ENCODE measurements at regions not wholly inside any gene's neighbourhood (a gene's known extent, or its start where the extent isn't known, plus 50 kb on each side); places are given as distances from the start of the nearest gene placed in this dataset.

DNA sequence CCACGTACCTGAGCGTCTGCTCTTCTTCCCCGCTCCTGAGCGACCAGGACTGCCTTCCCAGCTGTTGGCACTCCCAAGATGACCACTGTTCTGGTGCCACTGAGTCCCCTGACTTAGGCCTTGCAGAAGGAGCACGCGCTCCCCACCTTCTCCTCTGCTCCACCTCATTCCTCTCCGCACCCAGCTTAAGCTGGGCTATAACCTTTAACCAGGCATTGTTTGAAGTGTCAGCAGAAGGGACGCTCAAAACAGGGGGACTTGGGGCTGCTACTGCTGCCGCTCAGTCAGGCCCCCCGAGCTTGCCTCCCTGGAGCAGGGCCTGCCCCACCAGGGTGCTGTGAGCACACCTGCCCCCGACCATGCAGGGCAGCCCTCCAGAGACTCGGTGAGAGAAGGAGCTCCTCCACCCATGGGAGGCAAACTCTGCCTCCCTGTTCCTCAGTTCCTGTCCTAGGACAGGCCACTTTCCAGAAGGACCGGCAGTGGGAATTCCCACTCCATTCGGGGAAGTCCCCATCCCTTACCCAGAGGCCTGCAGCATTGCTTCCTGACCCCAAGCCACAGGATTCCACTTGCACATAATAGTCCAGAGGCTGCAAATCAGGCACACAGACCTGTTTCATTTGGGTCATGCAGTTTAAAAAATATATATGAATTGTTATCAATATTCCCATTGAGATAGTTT lies 99.7 kb upstream of the ENPP6 start:
- no peaks in the 10 kb centered on the region for H3K27me3 Mint-ChIP-seq
- H3K9me3 Mint-ChIP-seq: no peaks in the 10 kb centered on the region
- ChIA-PET CTCF (interaction anchor here (1.2 to 5.1 kb wide), 4 partner anchors 8 to 18 kb away, joined by 4 to 29 read pairs (median 7); no protein-coding TSS in a partner anchor), POLR2A (no interaction called here)
- H3K36me3 Mint-ChIP-seq (ENCODE audit: low read depth): no peaks in the 10 kb centered on the region
- H3K4me3 Mint-ChIP-seq: no peak overlapping the region
- no peak overlapping the region for H3K27ac Mint-ChIP-seq
- H3K4me1 Mint-ChIP-seq: peaks cover 45% of the 10 kb centered on the region
- DNase-seq: no peak

DNA sequence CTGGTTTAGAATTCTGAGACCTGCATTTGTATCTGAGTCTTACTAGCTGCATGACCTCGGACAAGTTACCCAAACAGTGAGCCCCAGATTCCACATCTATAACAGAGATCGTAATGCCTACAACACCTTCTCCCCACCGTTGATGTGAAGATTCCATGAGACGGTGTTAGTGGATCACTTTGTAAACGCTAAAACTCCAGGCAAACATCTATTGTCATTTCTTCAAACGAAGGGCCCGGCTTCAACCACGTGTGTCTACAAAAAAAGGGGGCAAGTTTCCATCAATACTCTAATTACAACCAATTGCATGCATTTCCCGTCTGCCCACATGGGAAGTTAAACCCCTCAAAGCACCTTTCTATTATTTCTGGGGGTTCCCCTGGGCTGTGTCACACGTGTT lies 99.1 kb upstream of the ENPP6 start:
- Mint-ChIP-seq H3K4me3 (no peak overlapping the region), H3K9me3 (no peaks in the 10 kb centered on the region), H3K36me3 (ENCODE audit: low read depth) (no peaks in the 10 kb centered on the region), H3K4me1 (peaks cover 50% of the 10 kb centered on the region), H3K27ac (no peak overlapping the region), H3K27me3 (no peaks in the 10 kb centered on the region)
- ChIA-PET CTCF (interaction anchor here (2.1 to 5.1 kb wide), 2 partner anchors 7 to 14 kb away, joined by 10 to 29 read pairs; no protein-coding TSS in a partner anchor), POLR2A (no interaction called here)
- DNase-seq: no peak

DNA sequence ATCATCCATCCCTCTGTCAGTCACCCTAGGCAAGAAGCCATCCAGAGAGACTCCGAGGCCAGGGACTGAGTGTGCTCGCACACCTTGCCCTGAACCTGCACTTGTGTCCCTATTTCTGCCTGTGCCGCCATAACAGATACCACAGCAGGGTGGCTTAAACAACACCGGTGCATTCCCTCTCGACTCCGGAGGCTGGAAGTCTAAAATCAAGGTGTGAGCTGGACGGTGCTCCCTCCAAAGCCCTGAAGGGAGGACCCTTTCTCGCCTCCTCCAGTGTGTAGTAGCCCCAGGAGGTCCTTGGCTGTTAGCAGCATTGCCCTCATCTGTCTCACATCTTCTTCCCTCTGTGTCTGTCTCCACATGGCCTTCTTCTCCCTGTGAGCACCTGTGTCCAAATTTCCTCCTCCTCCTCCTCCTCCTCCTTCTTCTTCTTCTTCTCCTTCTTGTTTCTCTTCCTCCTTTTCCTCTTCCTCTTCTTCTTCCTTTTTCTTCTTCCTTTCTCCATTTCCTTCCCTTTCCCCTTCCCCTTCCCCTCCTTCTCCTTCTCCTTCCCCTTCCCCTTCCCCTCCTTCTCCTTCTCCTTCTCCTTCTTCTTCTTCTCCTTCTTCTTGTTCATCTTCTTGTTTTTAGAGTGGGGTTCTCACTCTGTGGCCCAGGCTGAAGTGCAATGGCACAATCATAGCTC lies 98.1 kb upstream of the ENPP6 start:
- H3K36me3 Mint-ChIP-seq (ENCODE audit: low read depth): no peaks in the 10 kb centered on the region
- no peaks in the 10 kb centered on the region for H3K27me3 Mint-ChIP-seq
- H3K4me3 Mint-ChIP-seq: no peak overlapping the region
- no peaks in the 10 kb centered on the region for H3K9me3 Mint-ChIP-seq
- H3K27ac Mint-ChIP-seq: no peak overlapping the region
- POLR2A ChIA-PET: no interaction called here
- H3K4me1 Mint-ChIP-seq: peaks cover 60% of the 10 kb centered on the region
- CTCF ChIA-PET: interaction anchor here (0.8 to 1.0 kb wide), 2 partner anchors 9 to 125 kb away, joined by 3 to 4 read pairs; no protein-coding TSS in a partner anchor
- no peak for DNase-seq

DNA sequence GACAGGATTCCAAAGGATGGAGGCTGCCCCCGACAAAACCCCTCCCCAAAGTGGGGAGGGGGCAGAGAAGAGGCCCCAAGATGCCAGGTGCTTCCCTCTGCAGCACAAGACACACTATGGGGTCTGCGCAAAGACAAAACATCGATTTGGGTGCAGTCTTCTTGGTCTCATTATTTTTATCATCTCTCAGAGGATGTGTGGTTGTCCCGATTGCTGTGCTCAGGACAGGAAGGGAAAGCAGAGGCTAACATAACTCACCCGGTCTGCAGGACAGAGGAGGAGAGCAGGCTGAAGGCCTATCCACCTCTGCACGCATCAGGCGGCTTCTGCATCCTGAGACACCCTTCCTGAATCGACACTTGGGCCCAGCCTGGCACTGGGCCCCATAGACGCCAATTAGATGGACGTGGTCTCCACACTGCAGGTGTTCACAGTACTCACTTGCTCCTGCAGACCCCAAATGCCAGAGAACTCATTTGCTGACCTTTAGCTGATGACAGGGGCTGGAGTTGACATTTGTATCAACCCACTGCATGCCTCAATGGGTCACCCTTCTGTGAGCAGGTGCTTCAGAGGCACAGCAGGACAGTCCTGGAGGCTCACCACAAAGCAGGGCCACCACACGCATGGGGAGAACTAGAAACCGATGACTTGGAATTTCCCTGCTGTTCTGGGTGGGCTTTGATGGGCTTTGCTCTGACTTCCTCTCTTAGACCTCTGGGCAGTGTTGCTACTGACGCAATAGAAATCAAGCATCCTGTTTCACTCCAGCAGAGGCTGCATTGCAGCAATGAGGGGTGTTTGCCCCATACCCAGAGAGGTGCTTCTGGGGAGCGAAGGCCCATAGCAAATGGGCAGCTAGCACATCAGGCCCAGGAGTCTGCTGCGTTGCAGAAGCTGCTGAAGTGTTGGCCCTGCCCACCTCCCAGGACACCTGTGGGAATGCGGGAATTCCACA lies 96.3 kb upstream of the ENPP6 start:
- H3K36me3 Mint-ChIP-seq (ENCODE audit: low read depth): no peaks in the 10 kb centered on the region
- DNase-seq: no peak
- CTCF ChIA-PET: interaction anchor here (0.6 kb wide), 1 partner anchor 138 kb away, joined by 3 read pairs; no protein-coding TSS in a partner anchor
- H3K27ac Mint-ChIP-seq: peak overlapping the region; percentile 33
- peaks cover 65% of the 10 kb centered on the region for H3K4me1 Mint-ChIP-seq
- H3K4me3 Mint-ChIP-seq: no peak overlapping the region
- H3K27me3 Mint-ChIP-seq: no peaks in the 10 kb centered on the region
- POLR2A ChIA-PET: no interaction called here
- H3K9me3 Mint-ChIP-seq: no peaks in the 10 kb centered on the region

DNA sequence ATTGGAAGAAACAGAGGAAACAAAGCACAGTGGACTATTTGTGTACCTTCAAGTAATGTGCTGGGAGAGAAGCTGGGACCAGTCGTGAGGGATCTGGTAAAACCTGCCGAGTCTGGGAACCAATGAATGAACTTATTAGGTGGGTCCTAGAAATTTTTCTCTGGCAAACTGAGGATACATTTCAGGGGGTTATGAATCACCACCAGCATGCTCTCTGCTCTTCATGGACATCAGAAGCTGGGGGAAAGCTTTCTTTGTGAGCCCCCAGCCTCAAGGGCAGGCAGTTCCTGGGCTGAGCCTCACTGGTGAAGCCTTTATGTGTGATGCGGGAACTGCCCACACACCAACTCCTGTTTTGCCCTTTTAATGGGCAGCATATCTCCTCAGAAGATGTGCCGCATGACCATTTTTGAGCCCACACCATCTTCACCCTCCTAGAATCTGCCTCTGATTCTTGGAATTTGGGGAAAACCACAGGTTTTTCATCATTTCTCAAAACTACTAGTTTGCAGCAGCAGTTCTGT lies 95.4 kb upstream of the ENPP6 start:
- CTCF ChIA-PET: interaction anchor here (0.7 kb wide), 1 partner anchor 38 kb away, joined by 3 read pairs; no protein-coding TSS in a partner anchor
- no peak overlapping the region for H3K27ac Mint-ChIP-seq
- POLR2A ChIA-PET: no interaction called here

GRCh38 chr4:184312126-184312525 lies 94.5 kb upstream of the ENPP6 start:
- no peak overlapping the region for H3K27ac Mint-ChIP-seq
- no peak overlapping the region for H3K4me3 Mint-ChIP-seq
- H3K36me3 Mint-ChIP-seq (ENCODE audit: low read depth): no peaks in the 10 kb centered on the region
- H3K27me3 Mint-ChIP-seq: no peaks in the 10 kb centered on the region
- no peak for DNase-seq
- ChIA-PET CTCF (interaction anchor here (0.8 to 5.4 kb wide), 4 partner anchors 7 to 20 kb away, joined by 3 to 29 read pairs (median 4); no protein-coding TSS in a partner anchor), POLR2A (no interaction called here)
- H3K4me1 Mint-ChIP-seq: peaks cover 61% of the 10 kb centered on the region
- no peaks in the 10 kb centered on the region for H3K9me3 Mint-ChIP-seq

More for the DNA sequence above, 95.4 kb upstream of the ENPP6 start:
- H3K9me3 Mint-ChIP-seq: no peaks in the 10 kb centered on the region
- no peaks in the 10 kb centered on the region for H3K27me3 Mint-ChIP-seq
- no peak overlapping the region for H3K4me3 Mint-ChIP-seq
- peaks cover 61% of the 10 kb centered on the region for H3K4me1 Mint-ChIP-seq
- no peak for DNase-seq
- H3K36me3 Mint-ChIP-seq (ENCODE audit: low read depth): no peaks in the 10 kb centered on the region

- POLR2A ChIA-PET: no interaction called here
- Mint-ChIP-seq H3K4me1 (peaks cover 62% of the 10 kb centered on the region), H3K4me3 (no peak overlapping the region), H3K27me3 (no peaks in the 10 kb centered on the region), H3K9me3 (no peaks in the 10 kb centered on the region), H3K36me3 (ENCODE audit: low read depth) (no peaks in the 10 kb centered on the region), H3K27ac (peak overlapping the region; percentile 55)
- no peak for DNase-seq
- CTCF ChIA-PET: interaction anchor here (0.8 to 5.4 kb wide), 15 partner anchors 8 to 274 kb away, joined by 3 to 29 read pairs (median 3); no protein-coding TSS in a partner anchor
Measured at GRCh38 chr4:184310881-184311709, 93.4 kb upstream of the ENPP6 start.

- H3K27ac Mint-ChIP-seq: peak overlapping the region; percentile 69
- no peak overlapping the region for H3K4me3 Mint-ChIP-seq
- H3K4me1 Mint-ChIP-seq: peaks cover 62% of the 10 kb centered on the region
- peak; percentile 51 for DNase-seq
- H3K36me3 Mint-ChIP-seq (ENCODE audit: low read depth): no peaks in the 10 kb centered on the region
- H3K27me3 Mint-ChIP-seq: no peaks in the 10 kb centered on the region
- H3K9me3 Mint-ChIP-seq: no peaks in the 10 kb centered on the region
- POLR2A ChIA-PET: no interaction called here
- CTCF ChIA-PET: interaction anchor here (1.0 to 5.4 kb wide), 11 partner anchors 9 to 275 kb away, joined by 3 to 29 read pairs (median 4); no protein-coding TSS in a partner anchor
Measured at GRCh38 chr4:184310171-184310567, 92.5 kb upstream of the ENPP6 start.

DNA sequence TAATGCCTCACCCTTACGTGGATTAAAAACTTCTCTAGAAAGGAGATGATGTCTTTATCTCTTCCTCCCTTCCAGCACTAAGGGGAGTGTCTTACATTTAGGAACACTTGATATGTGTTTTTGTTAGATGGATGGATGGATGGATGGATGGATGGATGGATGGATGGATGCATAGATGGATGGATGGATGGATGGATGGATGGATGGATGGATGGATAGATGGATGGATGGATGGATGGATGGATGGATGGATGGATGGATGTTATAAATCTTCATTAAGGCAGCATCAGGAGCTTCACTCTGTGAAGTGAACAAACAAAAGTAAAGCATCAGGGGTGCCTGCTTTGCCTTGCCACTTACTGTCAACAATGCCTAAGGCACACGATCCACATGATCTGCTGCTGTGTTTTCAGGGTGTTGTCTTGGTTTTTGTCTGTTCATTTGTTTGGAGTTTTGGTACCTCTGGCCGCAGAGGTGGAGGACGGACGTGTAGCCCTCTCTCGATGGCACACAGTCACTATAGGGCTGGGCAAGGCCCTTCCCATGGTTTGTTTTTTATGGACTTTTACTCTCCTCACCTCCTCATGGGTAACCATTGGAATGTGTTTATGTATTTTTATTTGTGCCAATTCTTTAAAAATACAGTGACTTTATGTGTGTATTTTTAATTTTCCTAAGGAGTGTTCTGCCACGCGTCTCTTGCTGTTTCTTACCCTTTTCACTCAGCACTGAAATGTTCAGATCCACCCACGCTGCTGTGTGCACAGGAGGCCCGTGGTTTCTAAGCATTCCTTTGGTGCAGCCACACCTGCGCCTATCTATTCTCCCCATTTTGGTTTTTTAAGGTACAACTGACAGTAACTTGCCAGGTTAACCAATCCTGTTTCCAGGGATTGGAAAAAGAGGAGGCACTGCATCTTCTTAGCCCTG lies 91.8 kb upstream of the ENPP6 start:
- ChIA-PET CTCF (interaction anchor here (1.1 to 5.4 kb wide), 10 partner anchors 10 to 194 kb away, joined by 3 to 29 read pairs (median 4); no protein-coding TSS in a partner anchor), POLR2A (interaction anchor here (0.6 kb wide), 1 partner anchor 285 kb away, joined by 4 read pairs; no protein-coding TSS in a partner anchor)
- Mint-ChIP-seq H3K4me3 (no peak overlapping the region), H3K27me3 (no peaks in the 10 kb centered on the region), H3K27ac (peak overlapping the region; percentile 69), H3K4me1 (peaks cover 56% of the 10 kb centered on the region), H3K36me3 (ENCODE audit: low read depth) (no peaks in the 10 kb centered on the region), H3K9me3 (peaks cover 3% of the 10 kb centered on the region)
- no peak for DNase-seq

GRCh38 chr4:184306949-184307348 lies 89.3 kb upstream of the ENPP6 start:
- no peak for DNase-seq
- ChIA-PET CTCF (interaction anchor here (0.8 to 5.4 kb wide), 10 partner anchors 8 to 43 kb away, joined by 3 to 29 read pairs (median 4); no protein-coding TSS in a partner anchor), POLR2A (interaction anchor here (0.6 kb wide), 1 partner anchor 167 kb away, joined by 3 read pairs; the partner anchor contains the start of gene IRF2)
- Mint-ChIP-seq H3K27me3 (no peaks in the 10 kb centered on the region), H3K9me3 (peaks cover 11% of the 10 kb centered on the region), H3K36me3 (ENCODE audit: low read depth) (peaks cover 3% of the 10 kb centered on the region), H3K4me3 (no peak overlapping the region), H3K4me1 (peaks cover 31% of the 10 kb centered on the region), H3K27ac (no peak overlapping the region)

Measured in activated CD4-positive, alpha-beta T cell treated with anti-CD3 and anti-CD28 coated beads, Interleukin-2, amount 10 ng/mL, durations not matched to agents 7 days and 5 days (primary cell).